SK-N-SH treated with all-trans-retinoic acid at 6 μM for 48 hours (cell line): ENCODE measurements at regions not wholly inside any gene's neighbourhood (a gene's known extent, or its start where the extent isn't known, plus 50 kb on each side); places are given as distances from the start of the nearest gene placed in this dataset.

Experiments used
- ATAC-seq: fragments of 200-7000 bp; cut with Tn5 transposase; 3 replicates; pipeline ENCODE4 v1.9.1; 2020; ENCODE audit warnings: mild to moderate bottlenecking, moderate library complexity
- ARNTL ChIP-seq: fragments of 450-650 bp; formaldehyde crosslinking; IDR thresholded peaks from 2 replicates; pipeline ENCODE4 v1.5.0; 2020; ENCODE audit warnings: low read depth, mild to moderate bottlenecking, moderate library complexity, borderline replicate concordance
- BACH2 ChIP-seq: fragments of 250-450 bp; sonication (Bioruptor Pico); IDR thresholded peaks from 2 replicates; pipeline ENCODE4 v1.9.0; 2021; ENCODE audit warnings: mild to moderate bottlenecking, borderline replicate concordance
- CSDC2 ChIP-seq: fragments of 250-450 bp; sonication (Bioruptor Pico); IDR thresholded peaks from 2 replicates; pipeline ENCODE4 v1.5.0; 2020; ENCODE audit warnings: mild to moderate bottlenecking, moderate library complexity
- ESRRG ChIP-seq: fragments of 250-450 bp; sonication (Bioruptor Pico); IDR thresholded peaks from 2 replicates; pipeline ENCODE4 v1.6.1; 2021; ENCODE audit warnings: mild to moderate bottlenecking
- GLIS3 ChIP-seq: fragments of 250-450 bp; sonication (Bioruptor Pico); IDR thresholded peaks from 2 replicates; pipeline ENCODE4 v1.5.0; 2020; ENCODE audit warnings: mild to moderate bottlenecking, moderate library complexity
- ISL1 ChIP-seq: fragments of 250-450 bp; sonication (Bioruptor Pico); IDR thresholded peaks from 2 replicates; pipeline ENCODE4 v2.1.2; 2022; ENCODE audit warnings: mild to moderate bottlenecking, moderate library complexity
- OSR1 ChIP-seq: fragments of 250-450 bp; sonication (Bioruptor Pico); IDR thresholded peaks from 2 replicates; pipeline ENCODE4 v1.8.0; 2022; ENCODE audit warnings: moderate library complexity, mild to moderate bottlenecking, inconsistent platforms
- RARB ChIP-seq: fragments of 250-450 bp; sonication (Bioruptor Pico); IDR thresholded peaks from 2 replicates; pipeline ENCODE4 v1.8.0; 2021; ENCODE audit warnings: mild to moderate bottlenecking, moderate library complexity
- SNAI2 ChIP-seq: fragments of 250-450 bp; sonication (Bioruptor Pico); IDR thresholded peaks from 2 replicates; pipeline ENCODE4 v1.5.0; 2020; ENCODE audit warnings: mild to moderate bottlenecking, moderate library complexity
- TCF4 ChIP-seq: fragments of 250-450 bp; sonication (Bioruptor Pico); IDR thresholded peaks from 2 replicates; pipeline ENCODE4 v1.8.0; 2021; ENCODE audit warnings: mild to moderate bottlenecking, moderate library complexity, borderline replicate concordance
- ZC3H10 ChIP-seq: fragments of 250-450 bp; sonication (Bioruptor Pico); IDR thresholded peaks from 2 replicates; pipeline ENCODE4 v1.5.1; 2021; ENCODE audit warnings: mild to moderate bottlenecking, moderate library complexity
- ZFP3 ChIP-seq: fragments of 250-450 bp; sonication (Bioruptor Pico); IDR thresholded peaks from 2 replicates; pipeline ENCODE4 v1.5.0; 2020; ENCODE audit warnings: mild to moderate bottlenecking, moderate library complexity
- ZFP30 ChIP-seq: fragments of 450-650 bp; formaldehyde crosslinking; IDR thresholded peaks from 2 replicates; pipeline ENCODE4 v1.5.0; 2022; ENCODE audit warnings: mild to moderate bottlenecking, moderate library complexity
- ZNF70 ChIP-seq: fragments of 450-650 bp; formaldehyde crosslinking; IDR thresholded peaks from 2 replicates; pipeline ENCODE4 v1.5.0; 2020; ENCODE audit warnings: mild to moderate bottlenecking, moderate library complexity
- ZNF8 ChIP-seq: fragments of 450-650 bp; formaldehyde crosslinking; IDR thresholded peaks from 2 replicates; pipeline ENCODE4 v1.5.0; 2020; ENCODE audit warnings: mild to moderate bottlenecking, moderate library complexity
- TF ChIP-seq, protein P1 (sequence below): fragments of 250-450 bp; sonication (Bioruptor Pico); IDR thresholded peaks from 2 replicates; pipeline ENCODE4 v1.8.0; 2021; ENCODE audit warnings: low read depth, mild to moderate bottlenecking, moderate library complexity, borderline replicate concordance
- TF ChIP-seq, protein P2 (sequence below): fragments of 250-450 bp; sonication (Bioruptor Pico); IDR thresholded peaks from 2 replicates; pipeline ENCODE4 v1.5.1; 2020; ENCODE audit warnings: low read depth, mild to moderate bottlenecking, moderate library complexity
- TF ChIP-seq, protein P3 (sequence below): fragments of 250-450 bp; sonication (Bioruptor Pico); IDR thresholded peaks from 2 replicates; pipeline ENCODE4 v1.8.0; 2020; ENCODE audit warnings: mild to moderate bottlenecking, moderate library complexity, borderline replicate concordance
- TF ChIP-seq, protein P4 (sequence below): fragments of 250-450 bp; sonication (Bioruptor Pico); IDR thresholded peaks from 2 replicates; pipeline ENCODE4 v1.5.0; 2020; ENCODE audit warnings: mild to moderate bottlenecking, moderate library complexity
- TF ChIP-seq, protein P5 (sequence below): fragments of 250-450 bp; sonication (Bioruptor Pico); IDR thresholded peaks from 2 replicates; pipeline ENCODE4 v1.5.1; 2021; ENCODE audit warnings: mild to moderate bottlenecking, moderate library complexity

DNA sequence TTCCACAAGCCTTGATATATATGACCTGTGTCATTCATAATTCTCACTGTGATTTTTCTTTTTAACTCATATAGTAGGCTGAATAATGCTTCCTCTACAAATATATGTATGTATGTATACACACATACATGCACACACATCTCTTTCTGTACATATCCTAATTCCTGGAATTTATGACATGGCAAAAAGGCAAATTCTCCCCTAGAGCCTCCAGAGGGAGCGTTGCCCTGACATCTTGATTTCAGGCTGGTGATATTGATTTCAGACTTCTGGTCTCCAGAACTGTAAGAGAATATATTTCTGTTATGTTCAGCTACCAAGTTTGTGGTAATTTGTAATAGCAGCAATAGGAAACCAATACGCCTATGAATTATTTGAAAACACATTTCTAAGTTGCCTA is 166.6 kb upstream of the GAS1 start:
- TF ChIP-seq TCF4 (CRISPR knock-in tag), result no peak
- no peak for TF ChIP-seq ZFP3
- no peak for TF ChIP-seq GLIS3 (CRISPR knock-in tag)
- TF ChIP-seq, protein P1, sequence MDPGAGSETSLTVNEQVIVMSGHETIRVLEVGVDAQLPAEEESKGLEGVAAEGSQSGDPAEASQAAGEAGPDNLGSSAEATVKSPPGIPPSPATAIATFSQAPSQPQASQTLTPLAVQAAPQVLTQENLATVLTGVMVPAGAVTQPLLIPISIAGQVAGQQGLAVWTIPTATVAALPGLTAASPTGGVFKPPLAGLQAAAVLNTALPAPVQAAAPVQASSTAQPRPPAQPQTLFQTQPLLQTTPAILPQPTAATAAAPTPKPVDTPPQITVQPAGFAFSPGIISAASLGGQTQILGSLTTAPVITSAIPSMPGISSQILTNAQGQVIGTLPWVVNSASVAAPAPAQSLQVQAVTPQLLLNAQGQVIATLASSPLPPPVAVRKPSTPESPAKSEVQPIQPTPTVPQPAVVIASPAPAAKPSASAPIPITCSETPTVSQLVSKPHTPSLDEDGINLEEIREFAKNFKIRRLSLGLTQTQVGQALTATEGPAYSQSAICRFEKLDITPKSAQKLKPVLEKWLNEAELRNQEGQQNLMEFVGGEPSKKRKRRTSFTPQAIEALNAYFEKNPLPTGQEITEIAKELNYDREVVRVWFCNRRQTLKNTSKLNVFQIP (CRISPR knock-in tag), result no peak
- no peak for TF ChIP-seq RARB
- TF ChIP-seq, protein P2, sequence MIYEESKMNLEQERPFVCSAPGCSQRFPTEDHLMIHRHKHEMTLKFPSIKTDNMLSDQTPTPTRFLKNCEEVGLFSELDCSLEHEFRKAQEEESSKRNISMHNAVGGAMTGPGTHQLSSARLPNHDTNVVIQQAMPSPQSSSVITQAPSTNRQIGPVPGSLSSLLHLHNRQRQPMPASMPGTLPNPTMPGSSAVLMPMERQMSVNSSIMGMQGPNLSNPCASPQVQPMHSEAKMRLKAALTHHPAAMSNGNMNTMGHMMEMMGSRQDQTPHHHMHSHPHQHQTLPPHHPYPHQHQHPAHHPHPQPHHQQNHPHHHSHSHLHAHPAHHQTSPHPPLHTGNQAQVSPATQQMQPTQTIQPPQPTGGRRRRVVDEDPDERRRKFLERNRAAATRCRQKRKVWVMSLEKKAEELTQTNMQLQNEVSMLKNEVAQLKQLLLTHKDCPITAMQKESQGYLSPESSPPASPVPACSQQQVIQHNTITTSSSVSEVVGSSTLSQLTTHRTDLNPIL, result no peak
- TF ChIP-seq ZNF8, result no peak
- TF ChIP-seq, protein P3, sequence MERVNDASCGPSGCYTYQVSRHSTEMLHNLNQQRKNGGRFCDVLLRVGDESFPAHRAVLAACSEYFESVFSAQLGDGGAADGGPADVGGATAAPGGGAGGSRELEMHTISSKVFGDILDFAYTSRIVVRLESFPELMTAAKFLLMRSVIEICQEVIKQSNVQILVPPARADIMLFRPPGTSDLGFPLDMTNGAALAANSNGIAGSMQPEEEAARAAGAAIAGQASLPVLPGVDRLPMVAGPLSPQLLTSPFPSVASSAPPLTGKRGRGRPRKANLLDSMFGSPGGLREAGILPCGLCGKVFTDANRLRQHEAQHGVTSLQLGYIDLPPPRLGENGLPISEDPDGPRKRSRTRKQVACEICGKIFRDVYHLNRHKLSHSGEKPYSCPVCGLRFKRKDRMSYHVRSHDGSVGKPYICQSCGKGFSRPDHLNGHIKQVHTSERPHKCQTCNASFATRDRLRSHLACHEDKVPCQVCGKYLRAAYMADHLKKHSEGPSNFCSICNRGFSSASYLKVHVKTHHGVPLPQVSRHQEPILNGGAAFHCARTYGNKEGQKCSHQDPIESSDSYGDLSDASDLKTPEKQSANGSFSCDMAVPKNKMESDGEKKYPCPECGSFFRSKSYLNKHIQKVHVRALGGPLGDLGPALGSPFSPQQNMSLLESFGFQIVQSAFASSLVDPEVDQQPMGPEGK (CRISPR knock-in tag), result no peak
- ATAC-seq, result no peak

DNA sequence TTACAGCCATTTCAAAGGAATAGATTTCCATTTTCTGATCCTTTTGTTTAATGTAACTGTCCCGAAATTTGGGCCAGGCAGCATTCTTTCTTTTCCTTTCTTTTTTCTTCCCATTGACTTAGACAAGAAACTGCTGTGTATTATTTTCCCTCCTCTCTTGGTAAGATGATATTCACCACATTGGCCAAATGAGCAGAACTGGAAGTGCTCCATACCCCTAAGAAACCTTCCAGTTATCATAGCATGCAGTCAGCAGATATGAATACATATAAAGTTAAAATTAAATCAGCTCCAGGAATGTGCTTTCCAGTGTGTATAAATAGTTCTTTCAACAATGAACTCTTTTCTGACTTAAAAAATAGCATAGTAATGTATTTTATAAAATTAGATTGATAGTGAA is 168.5 kb upstream of the GAS1 start:
- ATAC-seq, result peak; percentile 44

More for the DNA sequence above, 168.5 kb upstream of the GAS1 start:
- no peak for TF ChIP-seq OSR1 (CRISPR knock-in tag)
- TF ChIP-seq TCF4 (CRISPR knock-in tag), result no peak
- TF ChIP-seq GLIS3 (CRISPR knock-in tag), result no peak
- no peak for TF ChIP-seq ZNF8
- TF ChIP-seq RARB, result no peak
- TF ChIP-seq ZFP3, result no peak
- TF ChIP-seq ESRRG (CRISPR knock-in tag), result no peak
- TF ChIP-seq ISL1 (CRISPR knock-in tag), result no peak; the same call in 1 of the 2 replicates
- TF ChIP-seq, protein P2, result no peak
- TF ChIP-seq ARNTL (CRISPR knock-in tag), result no peak
- no peak for TF ChIP-seq CSDC2 (CRISPR knock-in tag)
- TF ChIP-seq, protein P3 (CRISPR knock-in tag), result no peak
- TF ChIP-seq, protein P4, sequence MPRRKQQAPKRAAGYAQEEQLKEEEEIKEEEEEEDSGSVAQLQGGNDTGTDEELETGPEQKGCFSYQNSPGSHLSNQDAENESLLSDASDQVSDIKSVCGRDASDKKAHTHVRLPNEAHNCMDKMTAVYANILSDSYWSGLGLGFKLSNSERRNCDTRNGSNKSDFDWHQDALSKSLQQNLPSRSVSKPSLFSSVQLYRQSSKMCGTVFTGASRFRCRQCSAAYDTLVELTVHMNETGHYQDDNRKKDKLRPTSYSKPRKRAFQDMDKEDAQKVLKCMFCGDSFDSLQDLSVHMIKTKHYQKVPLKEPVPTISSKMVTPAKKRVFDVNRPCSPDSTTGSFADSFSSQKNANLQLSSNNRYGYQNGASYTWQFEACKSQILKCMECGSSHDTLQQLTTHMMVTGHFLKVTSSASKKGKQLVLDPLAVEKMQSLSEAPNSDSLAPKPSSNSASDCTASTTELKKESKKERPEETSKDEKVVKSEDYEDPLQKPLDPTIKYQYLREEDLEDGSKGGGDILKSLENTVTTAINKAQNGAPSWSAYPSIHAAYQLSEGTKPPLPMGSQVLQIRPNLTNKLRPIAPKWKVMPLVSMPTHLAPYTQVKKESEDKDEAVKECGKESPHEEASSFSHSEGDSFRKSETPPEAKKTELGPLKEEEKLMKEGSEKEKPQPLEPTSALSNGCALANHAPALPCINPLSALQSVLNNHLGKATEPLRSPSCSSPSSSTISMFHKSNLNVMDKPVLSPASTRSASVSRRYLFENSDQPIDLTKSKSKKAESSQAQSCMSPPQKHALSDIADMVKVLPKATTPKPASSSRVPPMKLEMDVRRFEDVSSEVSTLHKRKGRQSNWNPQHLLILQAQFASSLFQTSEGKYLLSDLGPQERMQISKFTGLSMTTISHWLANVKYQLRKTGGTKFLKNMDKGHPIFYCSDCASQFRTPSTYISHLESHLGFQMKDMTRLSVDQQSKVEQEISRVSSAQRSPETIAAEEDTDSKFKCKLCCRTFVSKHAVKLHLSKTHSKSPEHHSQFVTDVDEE (CRISPR knock-in tag), result no peak
- TF ChIP-seq BACH2, result no peak
- TF ChIP-seq ZFP30 (CRISPR knock-in tag), result no peak
- no peak for TF ChIP-seq SNAI2
- TF ChIP-seq, protein P5, sequence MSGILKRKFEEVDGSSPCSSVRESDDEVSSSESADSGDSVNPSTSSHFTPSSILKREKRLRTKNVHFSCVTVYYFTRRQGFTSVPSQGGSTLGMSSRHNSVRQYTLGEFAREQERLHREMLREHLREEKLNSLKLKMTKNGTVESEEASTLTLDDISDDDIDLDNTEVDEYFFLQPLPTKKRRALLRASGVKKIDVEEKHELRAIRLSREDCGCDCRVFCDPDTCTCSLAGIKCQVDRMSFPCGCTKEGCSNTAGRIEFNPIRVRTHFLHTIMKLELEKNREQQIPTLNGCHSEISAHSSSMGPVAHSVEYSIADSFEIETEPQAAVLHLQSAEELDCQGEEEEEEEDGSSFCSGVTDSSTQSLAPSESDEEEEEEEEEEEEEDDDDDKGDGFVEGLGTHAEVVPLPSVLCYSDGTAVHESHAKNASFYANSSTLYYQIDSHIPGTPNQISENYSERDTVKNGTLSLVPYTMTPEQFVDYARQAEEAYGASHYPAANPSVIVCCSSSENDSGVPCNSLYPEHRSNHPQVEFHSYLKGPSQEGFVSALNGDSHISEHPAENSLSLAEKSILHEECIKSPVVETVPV (CRISPR knock-in tag), result no peak
- TF ChIP-seq ZC3H10 (CRISPR knock-in tag), result no peak
- no peak for TF ChIP-seq ZNF70 (CRISPR knock-in tag)
- TF ChIP-seq, all 23 proteins: peak for 0
